ENCODE measurements at regions not wholly inside any gene's neighbourhood (a gene's known extent, or its start where the extent isn't known, plus 50 kb on each side); places are given as distances from the start of the nearest gene placed in this dataset.

GRCh38 chr15:49751191-49751590 lies 130.3 kb downstream of the DTWD1 start:
- DNase-seq (ENCODE audit: low spot score), result no peak

- no peak for DNase-seq (ENCODE audit: low spot score)
Measured at GRCh38 chr15:49751751-49752150, 130.9 kb downstream of the DTWD1 start.

GRCh38 chr15:49752517-49752916 lies 131.7 kb downstream of the DTWD1 start:
- DNase-seq (ENCODE audit: low spot score), result no peak

GRCh38 chr15:49758456-49758855 lies 137.6 kb downstream of the DTWD1 start:
- DNase-seq (ENCODE audit: low spot score), result no peak

- DNase-seq (ENCODE audit: low spot score), result no peak
Measured at GRCh38 chr15:49758856-49759255, 138.0 kb downstream of the DTWD1 start.

- DNase-seq (ENCODE audit: low spot score), result no peak
Measured at GRCh38 chr15:49760749-49761148, 139.9 kb downstream of the DTWD1 start.

- DNase-seq (ENCODE audit: low spot score), result no peak
Measured at GRCh38 chr15:49769225-49769624, 148.4 kb downstream of the DTWD1 start.

GRCh38 chr15:49789436-49789835 lies 168.6 kb downstream of the DTWD1 start:
- DNase-seq (ENCODE audit: low spot score), result no peak

- no peak for DNase-seq (ENCODE audit: low spot score)
Measured at GRCh38 chr15:49793943-49794342, 173.1 kb downstream of the DTWD1 start.

- no peak for DNase-seq (ENCODE audit: low spot score)
Measured at GRCh38 chr15:49801796-49802195, 180.9 kb downstream of the DTWD1 start.

Data from LoVo (cell line).